Chondrocyte (in vitro differentiated cells): ENCODE measurements at regions not wholly inside any gene's neighbourhood (a gene's known extent, or its start where the extent isn't known, plus 50 kb on each side); places are given as distances from the start of the nearest gene placed in this dataset.
A peak's percentile ranks its signal among the peaks of the same experiment; 100 is the strongest.

Experiments
- DNase-seq: peaks from one replicate; pipeline ENCODE4 v3.0.0; 2021; ENCODE audit warnings: mixed read lengths, low spot score
- H3K27ac Mint-ChIP-seq: one replicate; pipeline ENCODE4 v1.8.0; 2021; ENCODE audit warnings: mild to moderate bottlenecking, moderate library complexity, mixed read lengths; ENCODE audit not compliant: unreplicated experiment
- H3K27me3 Mint-ChIP-seq: 2 replicates; pipeline ENCODE4 v1.8.0; 2021; ENCODE audit warnings: low read depth, mixed read lengths
- H3K36me3 Mint-ChIP-seq: 2 replicates; pipeline ENCODE4 v1.8.0; 2021; ENCODE audit warnings: low read depth, mixed read lengths
- H3K4me1 Mint-ChIP-seq: 2 replicates; pipeline ENCODE4 v1.8.0; 2021; ENCODE audit warnings: low read depth, mild to moderate bottlenecking, mixed read lengths
- H3K4me3 Mint-ChIP-seq: one replicate; pipeline ENCODE4 v1.8.0; 2021; ENCODE audit warnings: mild to moderate bottlenecking, moderate library complexity, mixed read lengths; ENCODE audit not compliant: unreplicated experiment
- H3K9me3 Mint-ChIP-seq: 2 replicates; pipeline ENCODE4 v1.8.0; 2021; ENCODE audit warnings: low read depth, mixed read lengths
- CTCF ChIP-seq: fragments of 200-600 bp; sonication (generic); IDR thresholded peaks from 2 replicates; pipeline ENCODE4 v1.5.0; 2021; ENCODE audit warnings: antibody characterized with exemption, mild to moderate bottlenecking, moderate library complexity

GRCh38 chrX:124216396-124217115 lies 115.9 kb upstream of the TEX13D start:
- Mint-ChIP-seq H3K4me3 (no peak overlapping the region), H3K4me1 (peaks cover 16% of the 10 kb centered on the region), H3K27me3 (no peaks in the 10 kb centered on the region), H3K36me3 (no peaks in the 10 kb centered on the region), H3K9me3 (no peaks in the 10 kb centered on the region), H3K27ac (no peak overlapping the region)
- no peak for DNase-seq
- no peak for TF ChIP-seq CTCF

GRCh38 chrX:124217304-124218251 lies 114.9 kb upstream of the TEX13D start:
- peaks cover 16% of the 10 kb centered on the region for H3K4me1 Mint-ChIP-seq
- H3K36me3 Mint-ChIP-seq = no peaks in the 10 kb centered on the region
- no peak for TF ChIP-seq CTCF
- DNase-seq = no peak
- no peaks in the 10 kb centered on the region for H3K27me3 Mint-ChIP-seq
- H3K27ac Mint-ChIP-seq = no peak overlapping the region
- no peak overlapping the region for H3K4me3 Mint-ChIP-seq
- no peaks in the 10 kb centered on the region for H3K9me3 Mint-ChIP-seq

GRCh38 chrX:124223524-124223923 lies 108.9 kb upstream of the TEX13D start:
- H3K4me3 Mint-ChIP-seq = no peak overlapping the region

GRCh38 chrX:124224528-124224927 lies 107.9 kb upstream of the TEX13D start:
- no peak overlapping the region for H3K4me3 Mint-ChIP-seq
- H3K27ac Mint-ChIP-seq = no peak overlapping the region
- H3K4me1 Mint-ChIP-seq = no peaks in the 10 kb centered on the region
- H3K36me3 Mint-ChIP-seq = no peaks in the 10 kb centered on the region
- DNase-seq = no peak
- H3K27me3 Mint-ChIP-seq = no peaks in the 10 kb centered on the region
- no peak for TF ChIP-seq CTCF
- H3K9me3 Mint-ChIP-seq = no peaks in the 10 kb centered on the region

More at GRCh38 chrX:124223524-124223923, 108.9 kb upstream of the TEX13D start:
- DNase-seq = no peak
- Mint-ChIP-seq H3K36me3 (no peaks in the 10 kb centered on the region), H3K27me3 (no peaks in the 10 kb centered on the region), H3K4me1 (peaks cover 2% of the 10 kb centered on the region), H3K27ac (no peak overlapping the region), H3K9me3 (no peaks in the 10 kb centered on the region)
- TF ChIP-seq CTCF = peak; percentile 30

GRCh38 chrX:124226129-124226528 lies 106.3 kb upstream of the TEX13D start:
- DNase-seq = no peak
- TF ChIP-seq CTCF = no peak
- no peaks in the 10 kb centered on the region for H3K27me3 Mint-ChIP-seq
- no peaks in the 10 kb centered on the region for H3K36me3 Mint-ChIP-seq
- H3K27ac Mint-ChIP-seq = no peak overlapping the region
- no peaks in the 10 kb centered on the region for H3K4me1 Mint-ChIP-seq
- no peak overlapping the region for H3K4me3 Mint-ChIP-seq
- H3K9me3 Mint-ChIP-seq = no peaks in the 10 kb centered on the region
